H1 (cell line): ENCODE measurements at regions not wholly inside any gene's neighbourhood (a gene's known extent, or its start where the extent isn't known, plus 50 kb on each side); places are given as distances from the start of the nearest gene placed in this dataset.

ENCODE experiments used
- NRF1 ChIP-seq: IDR thresholded peaks from 2 replicates; pipeline ENCODE4 v1.6.1; 2011; ENCODE audit warnings: mild to moderate bottlenecking, low read depth, low read length, improper control_type of control experiment
- SRF ChIP-seq: IDR thresholded peaks from 2 replicates; pipeline ENCODE4 v1.6.1; 2011; ENCODE audit warnings: mild to moderate bottlenecking, low read depth, low read length, moderate library complexity
- SUZ12 ChIP-seq: fragments of 200-600 bp; sonication (generic); IDR thresholded peaks from 2 replicates; pipeline ENCODE4 v1.6.1; 2012; ENCODE audit warnings: mild to moderate bottlenecking, inconsistent platforms, low read length, moderate library complexity, mixed read lengths
- TAF7 ChIP-seq: optimal IDR thresholded peaks from 2 replicates; pipeline ENCODE3; 2011; ENCODE audit warnings: low read depth, mild to moderate bottlenecking, inconsistent platforms, low read length, moderate library complexity, borderline replicate concordance
- TF ChIP-seq, protein P1 (sequence below): fragments of 300-600 bp; sonication (generic); IDR thresholded peaks from 2 replicates; pipeline ENCODE4 v1.7.1; 2012; ENCODE audit warnings: low read length, moderate library complexity, mild to moderate bottlenecking, inconsistent platforms; ENCODE audit not compliant: insufficient replicate concordance

GRCh38 chr14:101282418-101282817, 278.9 kb upstream of the DIO3 start (continued):
- TF ChIP-seq, protein P1, sequence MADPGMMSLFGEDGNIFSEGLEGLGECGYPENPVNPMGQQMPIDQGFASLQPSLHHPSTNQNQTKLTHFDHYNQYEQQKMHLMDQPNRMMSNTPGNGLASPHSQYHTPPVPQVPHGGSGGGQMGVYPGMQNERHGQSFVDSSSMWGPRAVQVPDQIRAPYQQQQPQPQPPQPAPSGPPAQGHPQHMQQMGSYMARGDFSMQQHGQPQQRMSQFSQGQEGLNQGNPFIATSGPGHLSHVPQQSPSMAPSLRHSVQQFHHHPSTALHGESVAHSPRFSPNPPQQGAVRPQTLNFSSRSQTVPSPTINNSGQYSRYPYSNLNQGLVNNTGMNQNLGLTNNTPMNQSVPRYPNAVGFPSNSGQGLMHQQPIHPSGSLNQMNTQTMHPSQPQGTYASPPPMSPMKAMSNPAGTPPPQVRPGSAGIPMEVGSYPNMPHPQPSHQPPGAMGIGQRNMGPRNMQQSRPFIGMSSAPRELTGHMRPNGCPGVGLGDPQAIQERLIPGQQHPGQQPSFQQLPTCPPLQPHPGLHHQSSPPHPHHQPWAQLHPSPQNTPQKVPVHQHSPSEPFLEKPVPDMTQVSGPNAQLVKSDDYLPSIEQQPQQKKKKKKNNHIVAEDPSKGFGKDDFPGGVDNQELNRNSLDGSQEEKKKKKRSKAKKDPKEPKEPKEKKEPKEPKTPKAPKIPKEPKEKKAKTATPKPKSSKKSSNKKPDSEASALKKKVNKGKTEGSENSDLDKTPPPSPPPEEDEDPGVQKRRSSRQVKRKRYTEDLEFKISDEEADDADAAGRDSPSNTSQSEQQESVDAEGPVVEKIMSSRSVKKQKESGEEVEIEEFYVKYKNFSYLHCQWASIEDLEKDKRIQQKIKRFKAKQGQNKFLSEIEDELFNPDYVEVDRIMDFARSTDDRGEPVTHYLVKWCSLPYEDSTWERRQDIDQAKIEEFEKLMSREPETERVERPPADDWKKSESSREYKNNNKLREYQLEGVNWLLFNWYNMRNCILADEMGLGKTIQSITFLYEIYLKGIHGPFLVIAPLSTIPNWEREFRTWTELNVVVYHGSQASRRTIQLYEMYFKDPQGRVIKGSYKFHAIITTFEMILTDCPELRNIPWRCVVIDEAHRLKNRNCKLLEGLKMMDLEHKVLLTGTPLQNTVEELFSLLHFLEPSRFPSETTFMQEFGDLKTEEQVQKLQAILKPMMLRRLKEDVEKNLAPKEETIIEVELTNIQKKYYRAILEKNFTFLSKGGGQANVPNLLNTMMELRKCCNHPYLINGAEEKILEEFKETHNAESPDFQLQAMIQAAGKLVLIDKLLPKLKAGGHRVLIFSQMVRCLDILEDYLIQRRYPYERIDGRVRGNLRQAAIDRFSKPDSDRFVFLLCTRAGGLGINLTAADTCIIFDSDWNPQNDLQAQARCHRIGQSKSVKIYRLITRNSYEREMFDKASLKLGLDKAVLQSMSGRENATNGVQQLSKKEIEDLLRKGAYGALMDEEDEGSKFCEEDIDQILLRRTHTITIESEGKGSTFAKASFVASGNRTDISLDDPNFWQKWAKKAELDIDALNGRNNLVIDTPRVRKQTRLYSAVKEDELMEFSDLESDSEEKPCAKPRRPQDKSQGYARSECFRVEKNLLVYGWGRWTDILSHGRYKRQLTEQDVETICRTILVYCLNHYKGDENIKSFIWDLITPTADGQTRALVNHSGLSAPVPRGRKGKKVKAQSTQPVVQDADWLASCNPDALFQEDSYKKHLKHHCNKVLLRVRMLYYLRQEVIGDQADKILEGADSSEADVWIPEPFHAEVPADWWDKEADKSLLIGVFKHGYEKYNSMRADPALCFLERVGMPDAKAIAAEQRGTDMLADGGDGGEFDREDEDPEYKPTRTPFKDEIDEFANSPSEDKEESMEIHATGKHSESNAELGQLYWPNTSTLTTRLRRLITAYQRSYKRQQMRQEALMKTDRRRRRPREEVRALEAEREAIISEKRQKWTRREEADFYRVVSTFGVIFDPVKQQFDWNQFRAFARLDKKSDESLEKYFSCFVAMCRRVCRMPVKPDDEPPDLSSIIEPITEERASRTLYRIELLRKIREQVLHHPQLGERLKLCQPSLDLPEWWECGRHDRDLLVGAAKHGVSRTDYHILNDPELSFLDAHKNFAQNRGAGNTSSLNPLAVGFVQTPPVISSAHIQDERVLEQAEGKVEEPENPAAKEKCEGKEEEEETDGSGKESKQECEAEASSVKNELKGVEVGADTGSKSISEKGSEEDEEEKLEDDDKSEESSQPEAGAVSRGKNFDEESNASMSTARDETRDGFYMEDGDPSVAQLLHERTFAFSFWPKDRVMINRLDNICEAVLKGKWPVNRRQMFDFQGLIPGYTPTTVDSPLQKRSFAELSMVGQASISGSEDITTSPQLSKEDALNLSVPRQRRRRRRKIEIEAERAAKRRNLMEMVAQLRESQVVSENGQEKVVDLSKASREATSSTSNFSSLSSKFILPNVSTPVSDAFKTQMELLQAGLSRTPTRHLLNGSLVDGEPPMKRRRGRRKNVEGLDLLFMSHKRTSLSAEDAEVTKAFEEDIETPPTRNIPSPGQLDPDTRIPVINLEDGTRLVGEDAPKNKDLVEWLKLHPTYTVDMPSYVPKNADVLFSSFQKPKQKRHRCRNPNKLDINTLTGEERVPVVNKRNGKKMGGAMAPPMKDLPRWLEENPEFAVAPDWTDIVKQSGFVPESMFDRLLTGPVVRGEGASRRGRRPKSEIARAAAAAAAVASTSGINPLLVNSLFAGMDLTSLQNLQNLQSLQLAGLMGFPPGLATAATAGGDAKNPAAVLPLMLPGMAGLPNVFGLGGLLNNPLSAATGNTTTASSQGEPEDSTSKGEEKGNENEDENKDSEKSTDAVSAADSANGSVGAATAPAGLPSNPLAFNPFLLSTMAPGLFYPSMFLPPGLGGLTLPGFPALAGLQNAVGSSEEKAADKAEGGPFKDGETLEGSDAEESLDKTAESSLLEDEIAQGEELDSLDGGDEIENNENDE: no peak
- TF ChIP-seq SUZ12 (no peak), NRF1 (no peak), SRF (no peak), TAF7 (no peak)
